GM18858 (cell line): ENCODE measurements at regions not wholly inside any gene's neighbourhood (a gene's known extent, or its start where the extent isn't known, plus 50 kb on each side); places are given as distances from the start of the nearest gene placed in this dataset.
"Not testable (repeated sequence)": the region's sequence is repeated elsewhere in the genome, so short reads cannot be mapped to it uniquely, and the experiment has no call there.

Experiments used
- ATAC-seq: cut with Tn5 transposase; IDR thresholded peaks from one replicate; pipeline ENCODE4 v1.9.1; 2021; ENCODE audit not compliant: unreplicated experiment

DNA sequence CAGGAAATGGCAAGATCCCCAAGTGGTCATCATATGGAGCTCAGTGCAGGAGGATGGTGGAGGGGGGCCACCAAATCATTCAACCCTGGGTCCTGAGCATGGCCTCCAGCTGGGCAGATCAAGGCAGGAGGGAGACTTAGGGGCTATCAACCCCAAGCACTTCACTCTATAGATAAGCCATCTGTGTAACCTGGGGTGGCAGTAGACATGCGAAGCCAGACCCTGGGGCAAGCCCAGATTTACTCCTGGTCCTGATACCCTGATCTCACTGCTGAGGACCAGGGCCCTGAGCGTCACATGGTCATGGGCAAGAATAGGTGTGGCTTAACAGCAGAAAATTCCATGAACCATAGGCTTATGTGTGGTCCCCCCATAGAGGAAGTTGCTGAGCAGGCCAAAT lies 173.0 kb upstream of the ADCY1 start:
- ATAC-seq = no peak

DNA sequence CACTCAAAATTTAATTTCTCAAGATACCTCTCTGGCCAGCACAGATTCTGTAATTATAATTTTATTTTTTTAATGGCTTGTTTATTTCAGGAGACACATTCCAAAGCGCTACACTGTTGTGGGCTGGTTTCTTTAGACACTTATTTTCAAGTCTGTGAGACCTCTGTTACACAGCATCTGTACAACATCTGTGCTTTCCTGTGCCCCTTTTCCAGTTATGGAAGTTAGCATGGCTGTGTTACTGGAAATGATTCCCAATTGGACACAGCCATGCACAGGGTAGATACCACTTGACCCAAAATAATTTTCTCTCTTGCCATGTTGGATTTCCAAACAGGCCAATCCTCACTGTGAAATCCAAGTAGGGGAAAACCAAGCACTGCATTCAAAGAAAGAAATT lies 172.3 kb upstream of the ADCY1 start:
- ATAC-seq = no peak

GRCh38 chr7:45402480-45403218 lies 171.5 kb upstream of the ADCY1 start:
- no peak for ATAC-seq

- no peak for ATAC-seq
Observed at GRCh38 chr7:45404622-45405021, 169.5 kb upstream of the ADCY1 start.

- no peak for ATAC-seq
Observed at GRCh38 chr7:45407730-45408408, 166.3 kb upstream of the ADCY1 start.

DNA sequence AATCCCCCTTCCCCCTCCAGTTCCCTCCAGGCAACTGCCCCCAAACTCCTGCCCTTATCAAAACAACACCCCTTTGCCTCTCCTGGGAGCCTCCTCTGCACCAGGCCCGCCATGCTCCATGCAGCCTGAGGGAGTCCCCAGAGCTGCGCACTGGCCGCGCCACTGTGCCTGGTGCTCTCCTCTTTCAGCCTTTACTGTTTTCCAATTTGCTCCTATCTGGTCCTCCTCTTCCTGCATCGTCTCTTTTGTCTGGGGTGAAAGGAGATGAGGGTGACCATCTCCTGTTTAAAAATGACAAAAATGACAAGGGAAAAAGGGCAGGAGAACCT lies 165.8 kb upstream of the ADCY1 start:
- ATAC-seq = no peak

- ATAC-seq = no peak
Observed at GRCh38 chr7:45410893-45411292, 163.3 kb upstream of the ADCY1 start.

- no peak for ATAC-seq
Observed at GRCh38 chr7:45413419-45413818, 160.7 kb upstream of the ADCY1 start.

DNA sequence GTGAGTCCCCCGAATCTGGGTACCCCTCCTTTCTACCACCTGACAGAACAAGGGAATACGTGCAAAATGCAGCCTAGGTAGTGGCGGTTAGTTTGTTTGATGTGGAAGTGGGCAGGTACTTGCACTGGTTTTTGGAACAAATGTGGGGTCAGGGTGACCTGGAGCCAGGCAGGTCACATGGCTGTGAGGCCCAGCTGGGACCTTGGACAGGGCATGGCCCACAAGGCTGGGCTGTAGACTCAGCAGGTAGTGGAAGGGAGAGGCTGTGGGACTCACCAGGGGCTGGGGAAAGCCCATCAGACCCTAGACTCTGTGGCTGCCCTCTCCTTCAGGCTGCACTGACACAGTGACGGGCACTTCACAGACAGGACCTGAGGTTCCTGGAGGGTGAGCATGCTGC lies 159.9 kb upstream of the ADCY1 start:
- no peak for ATAC-seq

GRCh38 chr7:45415265-45415664 lies 158.9 kb upstream of the ADCY1 start:
- ATAC-seq = no peak

- no peak for ATAC-seq
Observed at GRCh38 chr7:45416846-45417245, 157.3 kb upstream of the ADCY1 start.

GRCh38 chr7:45417268-45417667 lies 156.9 kb upstream of the ADCY1 start:
- ATAC-seq = no peak

DNA sequence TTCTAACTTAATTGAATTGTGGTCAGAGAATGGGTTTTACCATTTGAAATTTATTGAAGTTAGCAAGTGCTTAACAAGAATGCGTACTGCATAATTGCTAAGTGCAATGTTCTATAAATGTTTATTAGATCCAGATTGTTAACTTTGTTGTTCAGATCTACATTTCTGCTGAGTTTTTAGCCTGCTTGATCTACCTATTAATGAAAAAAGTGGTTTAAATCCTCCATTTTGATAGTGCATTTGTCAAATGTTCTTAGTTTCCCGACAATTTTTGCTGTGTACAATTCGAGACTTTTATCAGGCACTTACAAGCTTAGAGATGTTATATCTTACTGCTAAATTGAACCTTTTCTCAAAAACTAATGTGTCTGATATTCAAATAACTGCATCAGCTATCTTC lies 156.4 kb upstream of the ADCY1 start:
- no peak for ATAC-seq

DNA sequence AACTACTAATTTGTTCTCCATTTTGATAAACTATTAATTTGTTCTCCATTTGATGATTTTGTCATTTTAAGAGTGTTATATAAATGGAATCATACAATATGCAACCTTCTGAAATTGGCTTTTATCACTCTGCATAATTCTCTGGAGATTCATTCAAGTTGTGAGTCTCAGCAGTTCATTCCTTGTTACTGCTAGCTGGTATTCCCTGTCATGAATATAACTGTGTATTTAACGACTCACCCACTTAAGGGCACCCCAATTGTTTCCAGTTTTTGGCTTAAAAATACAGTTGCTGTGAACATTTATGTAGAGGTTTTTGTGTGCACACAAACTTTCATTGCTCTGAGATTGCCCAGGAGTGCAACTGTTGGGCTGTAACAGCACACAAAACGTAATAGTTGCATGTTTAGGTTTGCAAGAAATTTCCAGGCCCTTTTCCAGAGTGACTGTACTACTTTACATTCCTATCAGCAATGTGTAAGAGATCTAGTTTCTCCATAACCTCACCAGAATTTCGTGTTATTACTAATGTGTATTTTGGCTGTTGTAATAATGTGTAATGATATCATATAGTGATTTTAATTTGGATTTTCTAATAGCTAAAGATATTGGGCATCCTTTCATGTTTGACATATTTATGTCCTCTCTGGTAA lies 153.2 kb upstream of the ADCY1 start:
- no peak for ATAC-seq

GRCh38 chr7:45421806-45422205 lies 152.4 kb upstream of the ADCY1 start:
- no peak for ATAC-seq

DNA sequence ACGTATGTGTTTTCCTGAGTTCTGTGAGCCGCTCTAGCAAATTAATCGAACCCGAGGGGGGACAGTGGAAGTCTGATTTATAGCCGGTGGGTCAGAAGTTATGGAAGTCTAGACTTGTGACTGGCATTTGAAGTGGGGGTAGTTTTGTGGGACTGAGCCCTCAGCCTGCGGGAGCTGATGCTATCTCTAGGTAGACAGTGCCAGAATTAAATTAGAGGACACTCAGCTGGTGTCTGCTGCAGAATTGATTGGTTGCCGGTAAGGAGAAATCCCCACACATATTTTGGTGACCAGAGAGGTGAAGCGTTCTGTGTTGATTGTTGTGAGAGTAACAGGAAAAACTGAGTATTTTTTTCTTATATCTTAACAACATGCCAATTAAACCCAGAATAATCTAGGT lies 143.8 kb upstream of the ADCY1 start:
- ATAC-seq = no peak

DNA sequence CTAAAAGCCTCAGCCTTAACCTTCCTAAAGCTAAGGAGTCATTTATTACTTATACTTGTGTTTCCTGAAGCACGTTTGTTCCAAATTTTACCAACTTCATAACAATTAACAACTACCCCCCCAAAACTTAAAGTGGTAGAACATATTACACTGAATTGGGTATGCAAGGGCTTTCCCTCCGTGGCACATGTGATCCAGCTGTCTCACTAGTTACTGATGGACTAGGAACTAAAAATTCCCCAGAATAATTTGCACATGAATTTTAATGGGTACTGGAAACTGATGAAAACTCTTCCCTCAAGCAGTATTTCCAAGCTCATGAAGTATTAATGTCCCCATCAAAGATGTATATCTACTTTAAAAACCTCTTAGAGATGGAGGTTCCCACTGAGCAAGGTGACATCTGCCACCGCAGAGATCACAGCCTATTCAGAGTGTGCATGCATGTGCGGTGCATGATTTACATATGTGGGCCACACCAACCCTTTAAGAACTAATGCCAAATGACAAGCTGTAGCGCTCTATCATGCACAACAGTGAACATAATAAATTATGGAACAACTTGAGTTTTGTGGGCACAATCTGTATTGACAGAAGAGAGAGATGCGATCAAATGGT lies 139.9 kb upstream of the ADCY1 start:
- no peak for ATAC-seq

DNA sequence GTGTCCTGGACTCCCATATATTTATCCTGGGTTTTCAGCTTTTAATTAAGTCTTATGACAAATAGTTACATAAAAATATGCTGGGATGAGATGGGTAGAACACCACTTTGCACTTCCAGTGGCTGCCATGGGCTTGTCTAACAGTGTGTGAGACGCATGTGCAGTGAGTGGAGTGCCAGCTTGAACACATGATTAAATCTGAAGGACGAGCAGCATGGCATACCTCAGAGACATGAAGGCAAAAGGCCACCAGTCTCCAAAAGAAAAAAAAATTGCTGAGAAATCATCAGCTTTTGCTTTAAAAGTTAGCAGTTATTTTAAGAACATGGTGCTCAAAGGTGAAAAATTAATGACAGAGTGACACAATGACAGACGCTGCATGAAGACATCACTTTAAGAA lies 139.0 kb upstream of the ADCY1 start:
- ATAC-seq = no peak

- no peak for ATAC-seq
Observed at GRCh38 chr7:45435846-45436245, 138.3 kb upstream of the ADCY1 start.

GRCh38 chr7:45440776-45441175 lies 133.4 kb upstream of the ADCY1 start:
- ATAC-seq = not testable (repeated sequence)

DNA sequence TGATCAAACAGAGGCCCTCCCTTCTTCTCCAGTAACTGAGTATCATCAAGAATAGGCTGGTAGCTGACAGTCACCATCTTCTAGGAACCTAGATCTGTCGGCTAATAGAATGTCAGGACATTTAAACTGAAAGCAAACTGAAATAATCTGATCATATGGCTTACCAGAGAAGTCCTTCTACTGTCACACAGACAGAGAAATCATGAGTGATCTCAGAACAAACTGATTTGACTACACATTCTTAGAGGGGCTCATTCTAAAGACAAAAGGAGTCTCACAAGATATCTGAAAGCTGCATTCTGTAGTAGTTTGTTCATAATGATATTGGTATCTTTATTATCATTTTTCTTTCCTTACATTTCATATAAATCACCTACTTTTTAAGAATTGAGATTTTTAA lies 130.9 kb upstream of the ADCY1 start:
- no peak for ATAC-seq
